Activated naive CD4-positive, alpha-beta T cell treated with anti-CD3 and anti-CD28 coated beads, Interleukin-2, amount 10 ng/mL, durations not matched to agents 7 days and 5 days (primary cell): ENCODE measurements at regions not wholly inside any gene's neighbourhood (a gene's known extent, or its start where the extent isn't known, plus 50 kb on each side); places are given as distances from the start of the nearest gene placed in this dataset.
"Not testable (repeated sequence)": the region's sequence is repeated elsewhere in the genome, so short reads cannot be mapped to it uniquely, and the experiment has no call there.

Source experiments
- CTCF ChIA-PET: fragments of 350-600 bp; sonication (Branson Sonifier 250); formaldehyde crosslinking; loops from one replicate; lab custom pipeline; 2021; ENCODE audit warnings: antibody characterized with exemption; lab: Charles Lee
- DNase-seq: peaks from one replicate; pipeline ENCODE4 v3.0.0-alpha.2; 2020
- H3K27ac Mint-ChIP-seq: one replicate; pipeline ENCODE4 v1.8.0; 2021; ENCODE audit warnings: mild to moderate bottlenecking, moderate library complexity, mixed read lengths
- H3K27me3 Mint-ChIP-seq: one replicate; pipeline ENCODE4 v1.8.0; 2021; ENCODE audit warnings: mild to moderate bottlenecking, mixed read lengths
- H3K36me3 Mint-ChIP-seq: one replicate; pipeline ENCODE4 v1.8.0; 2021; ENCODE audit warnings: mixed read lengths
- H3K4me1 Mint-ChIP-seq: one replicate; pipeline ENCODE4 v1.8.0; 2021; ENCODE audit warnings: mixed read lengths
- H3K4me3 Mint-ChIP-seq: one replicate; pipeline ENCODE4 v1.8.0; 2021; ENCODE audit warnings: mild to moderate bottlenecking, moderate library complexity, mixed read lengths
- H3K9me3 Mint-ChIP-seq: one replicate; pipeline ENCODE4 v1.8.0; 2021; ENCODE audit warnings: mixed read lengths

GRCh38 chr13:88727236-88727635 lies 1056.1 kb downstream of the SLITRK5 start:
- not testable (repeated sequence) for H3K4me3 Mint-ChIP-seq, H3K9me3 Mint-ChIP-seq, H3K4me1 Mint-ChIP-seq

GRCh38 chr13:88729605-88730004 lies 1058.4 kb downstream of the SLITRK5 start:
- H3K9me3 Mint-ChIP-seq: peaks cover 3% of the 10 kb centered on the region

More at GRCh38 chr13:88727236-88727635, 1056.1 kb downstream of the SLITRK5 start:
- CTCF ChIA-PET, H3K27ac Mint-ChIP-seq, H3K36me3 Mint-ChIP-seq, DNase-seq, H3K27me3 Mint-ChIP-seq: not testable (repeated sequence)

GRCh38 chr13:88736026-88736425 lies 1064.9 kb downstream of the SLITRK5 start:
- Mint-ChIP-seq H3K36me3 (no peaks in the 10 kb centered on the region), H3K9me3 (no peaks in the 10 kb centered on the region), H3K4me1 (no peaks in the 10 kb centered on the region), H3K27me3 (no peaks in the 10 kb centered on the region), H3K27ac (no peak overlapping the region), H3K4me3 (no peak overlapping the region)
- DNase-seq: no peak
- CTCF ChIA-PET: no interaction called here

More at GRCh38 chr13:88729605-88730004, 1058.4 kb downstream of the SLITRK5 start:
- CTCF ChIA-PET: no interaction called here
- no peaks in the 10 kb centered on the region for H3K4me1 Mint-ChIP-seq
- H3K36me3 Mint-ChIP-seq: no peaks in the 10 kb centered on the region
- no peak overlapping the region for H3K27ac Mint-ChIP-seq
- no peak overlapping the region for H3K4me3 Mint-ChIP-seq
- H3K27me3 Mint-ChIP-seq: no peaks in the 10 kb centered on the region
- no peak for DNase-seq

GRCh38 chr13:88739195-88739594 lies 1068.0 kb downstream of the SLITRK5 start:
- H3K27ac Mint-ChIP-seq: no peak overlapping the region

GRCh38 chr13:88744289-88744688 lies 1073.1 kb downstream of the SLITRK5 start:
- H3K27me3 Mint-ChIP-seq: no peaks in the 10 kb centered on the region
- H3K36me3 Mint-ChIP-seq: no peaks in the 10 kb centered on the region
- no peak for DNase-seq
- no peak overlapping the region for H3K27ac Mint-ChIP-seq
- H3K4me1 Mint-ChIP-seq: no peaks in the 10 kb centered on the region
- CTCF ChIA-PET: no interaction called here
- H3K4me3 Mint-ChIP-seq: no peak overlapping the region
- H3K9me3 Mint-ChIP-seq: no peaks in the 10 kb centered on the region

More at GRCh38 chr13:88739195-88739594, 1068.0 kb downstream of the SLITRK5 start:
- DNase-seq: no peak
- Mint-ChIP-seq H3K27me3 (no peaks in the 10 kb centered on the region), H3K36me3 (no peaks in the 10 kb centered on the region), H3K4me3 (no peak overlapping the region), H3K9me3 (no peaks in the 10 kb centered on the region), H3K4me1 (no peaks in the 10 kb centered on the region)
- CTCF ChIA-PET: no interaction called here

- no peak overlapping the region for H3K4me3 Mint-ChIP-seq
- H3K36me3 Mint-ChIP-seq: no peaks in the 10 kb centered on the region
- no peaks in the 10 kb centered on the region for H3K4me1 Mint-ChIP-seq
- no peaks in the 10 kb centered on the region for H3K27me3 Mint-ChIP-seq
- H3K27ac Mint-ChIP-seq: no peak overlapping the region
- H3K9me3 Mint-ChIP-seq: no peaks in the 10 kb centered on the region
- CTCF ChIA-PET: no interaction called here
- no peak for DNase-seq
Observed at GRCh38 chr13:88745011-88745410, 1073.8 kb downstream of the SLITRK5 start.

GRCh38 chr13:88752041-88752440 lies 1080.9 kb downstream of the SLITRK5 start:
- Mint-ChIP-seq H3K36me3 (no peaks in the 10 kb centered on the region), H3K27me3 (no peaks in the 10 kb centered on the region), H3K4me3 (no peak overlapping the region), H3K4me1 (no peaks in the 10 kb centered on the region), H3K9me3 (peaks cover 4% of the 10 kb centered on the region), H3K27ac (no peak overlapping the region)
- CTCF ChIA-PET: no interaction called here
- no peak for DNase-seq

- CTCF ChIA-PET: no interaction called here
- Mint-ChIP-seq H3K4me1 (no peaks in the 10 kb centered on the region), H3K4me3 (no peak overlapping the region), H3K27ac (no peak overlapping the region), H3K9me3 (peaks cover 7% of the 10 kb centered on the region), H3K27me3 (no peaks in the 10 kb centered on the region), H3K36me3 (no peaks in the 10 kb centered on the region)
- DNase-seq: no peak
Observed at GRCh38 chr13:88754141-88754540, 1083.0 kb downstream of the SLITRK5 start.

GRCh38 chr13:88761145-88761544 lies 1090.0 kb downstream of the SLITRK5 start:
- Mint-ChIP-seq H3K4me1 (no peaks in the 10 kb centered on the region), H3K27me3 (no peaks in the 10 kb centered on the region)

GRCh38 chr13:88764103-88764502 lies 1092.9 kb downstream of the SLITRK5 start:
- Mint-ChIP-seq H3K27me3 (no peaks in the 10 kb centered on the region), H3K36me3 (no peaks in the 10 kb centered on the region), H3K4me3 (no peak overlapping the region), H3K27ac (no peak overlapping the region), H3K9me3 (peaks cover 2% of the 10 kb centered on the region), H3K4me1 (no peaks in the 10 kb centered on the region)
- CTCF ChIA-PET: no interaction called here
- DNase-seq: no peak

More at GRCh38 chr13:88761145-88761544, 1090.0 kb downstream of the SLITRK5 start:
- CTCF ChIA-PET: no interaction called here
- Mint-ChIP-seq H3K36me3 (no peaks in the 10 kb centered on the region), H3K9me3 (peaks cover 5% of the 10 kb centered on the region), H3K27ac (no peak overlapping the region), H3K4me3 (no peak overlapping the region)
- DNase-seq: no peak

- Mint-ChIP-seq H3K4me3 (no peak overlapping the region), H3K4me1 (no peaks in the 10 kb centered on the region), H3K9me3 (no peaks in the 10 kb centered on the region), H3K27me3 (no peaks in the 10 kb centered on the region), H3K27ac (no peak overlapping the region), H3K36me3 (no peaks in the 10 kb centered on the region)
- CTCF ChIA-PET: no interaction called here
- no peak for DNase-seq
Observed at GRCh38 chr13:88800505-88800904, 1129.3 kb downstream of the SLITRK5 start.

GRCh38 chr13:88801361-88801760 lies 1130.2 kb downstream of the SLITRK5 start:
- CTCF ChIA-PET: no interaction called here
- no peaks in the 10 kb centered on the region for H3K4me1 Mint-ChIP-seq

GRCh38 chr13:88802886-88803285 lies 1131.7 kb downstream of the SLITRK5 start:
- CTCF ChIA-PET: no interaction called here
- H3K27me3 Mint-ChIP-seq: no peaks in the 10 kb centered on the region

More at GRCh38 chr13:88801361-88801760, 1130.2 kb downstream of the SLITRK5 start:
- Mint-ChIP-seq H3K9me3 (no peaks in the 10 kb centered on the region), H3K36me3 (no peaks in the 10 kb centered on the region), H3K27ac (no peak overlapping the region), H3K4me3 (no peak overlapping the region), H3K27me3 (no peaks in the 10 kb centered on the region)
- DNase-seq: no peak

GRCh38 chr13:88806438-88806837 lies 1135.3 kb downstream of the SLITRK5 start:
- Mint-ChIP-seq H3K4me3 (no peak overlapping the region), H3K9me3 (peaks cover 5% of the 10 kb centered on the region), H3K27ac (no peak overlapping the region), H3K36me3 (no peaks in the 10 kb centered on the region), H3K4me1 (no peaks in the 10 kb centered on the region), H3K27me3 (no peaks in the 10 kb centered on the region)
- no peak for DNase-seq
- CTCF ChIA-PET: no interaction called here

More at GRCh38 chr13:88802886-88803285, 1131.7 kb downstream of the SLITRK5 start:
- no peaks in the 10 kb centered on the region for H3K36me3 Mint-ChIP-seq
- H3K27ac Mint-ChIP-seq: no peak overlapping the region
- no peak overlapping the region for H3K4me3 Mint-ChIP-seq
- H3K4me1 Mint-ChIP-seq: no peaks in the 10 kb centered on the region
- H3K9me3 Mint-ChIP-seq: no peaks in the 10 kb centered on the region
- DNase-seq: no peak

GRCh38 chr13:88817560-88817959 lies 1146.4 kb downstream of the SLITRK5 start:
- no peaks in the 10 kb centered on the region for H3K27me3 Mint-ChIP-seq
- no peaks in the 10 kb centered on the region for H3K36me3 Mint-ChIP-seq
- H3K9me3 Mint-ChIP-seq: peaks cover 4% of the 10 kb centered on the region
- H3K4me3 Mint-ChIP-seq: no peak overlapping the region
- no peak overlapping the region for H3K27ac Mint-ChIP-seq
- CTCF ChIA-PET: no interaction called here
- DNase-seq: no peak
- no peaks in the 10 kb centered on the region for H3K4me1 Mint-ChIP-seq

GRCh38 chr13:88823114-88823513 lies 1151.9 kb downstream of the SLITRK5 start:
- Mint-ChIP-seq H3K9me3 (no peaks in the 10 kb centered on the region), H3K4me1 (no peaks in the 10 kb centered on the region), H3K4me3 (no peak overlapping the region), H3K27me3 (no peaks in the 10 kb centered on the region), H3K27ac (no peak overlapping the region), H3K36me3 (no peaks in the 10 kb centered on the region)
- no peak for DNase-seq
- CTCF ChIA-PET: no interaction called here
